Nephron (organoid): ENCODE measurements at regions not wholly inside any gene's neighbourhood (a gene's known extent, or its start where the extent isn't known, plus 50 kb on each side); places are given as distances from the start of the nearest gene placed in this dataset.
A peak's percentile ranks its signal among the peaks of the same experiment; 100 is the strongest.

Experiments
- H3K27ac Mint-ChIP-seq, 3 experiments: 2 replicates each; pipeline ENCODE4 v1.8.0; 2020; ENCODE audit warnings: mixed read lengths in 3 of 3, mild to moderate bottlenecking in 2 of 3, moderate library complexity in 1 of 3
- H3K27me3 Mint-ChIP-seq: 2 replicates; pipeline ENCODE4 v1.8.0; 2021; ENCODE audit warnings: low read depth, mild to moderate bottlenecking, moderate library complexity, mixed read lengths
- H3K36me3 Mint-ChIP-seq: 2 replicates; pipeline ENCODE4 v1.8.0; 2020; ENCODE audit warnings: low read depth, mixed read lengths
- H3K4me1 Mint-ChIP-seq: 2 replicates; pipeline ENCODE4 v1.8.0; 2020; ENCODE audit warnings: mixed read lengths
- H3K4me3 Mint-ChIP-seq, 3 experiments: 2 replicates each; pipeline ENCODE4 v1.8.0; 2020; ENCODE audit warnings: mild to moderate bottlenecking in 3 of 3, mixed read lengths in 3 of 3, moderate library complexity in 2 of 3
- H3K9me3 Mint-ChIP-seq: 2 replicates; pipeline ENCODE4 v1.8.0; 2020; ENCODE audit warnings: mixed read lengths
- CTCF ChIP-seq, 3 experiments: fragments of 200-600 bp; sonication (generic); IDR thresholded peaks; one replicate each; pipeline ENCODE4 v1.5.0; 2021; ENCODE audit warnings: antibody characterized with exemption in 3 of 3; ENCODE audit not compliant: unreplicated experiment in 3 of 3

DNA sequence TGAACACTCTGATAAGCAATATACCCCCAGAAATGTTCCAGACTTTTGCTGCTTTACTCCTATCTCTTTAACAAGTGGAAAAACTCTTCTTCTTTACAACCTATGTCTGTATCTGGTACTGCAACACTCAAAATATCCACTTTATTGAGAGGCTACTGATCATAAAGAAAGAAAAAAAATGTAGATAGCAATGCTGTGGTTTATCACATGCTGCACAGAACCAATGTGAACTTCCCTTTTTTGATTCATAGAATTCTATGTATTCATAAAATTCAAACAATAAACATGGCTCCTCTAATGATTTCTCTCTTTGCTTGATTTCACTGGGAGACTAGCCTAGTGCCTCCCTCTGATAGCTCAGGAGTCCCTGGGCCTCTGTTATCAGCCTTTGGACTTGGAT, 223.5 kb downstream of the ZNF674 start:
- Mint-ChIP-seq H3K27ac (peak overlapping the region; percentile 89 to 92 (median 91)), H3K4me3 (no peak overlapping the region), H3K9me3 (peaks cover 2% of the 10 kb centered on the region), H3K4me1 (peaks cover 39% of the 10 kb centered on the region), H3K27me3 (no peaks in the 10 kb centered on the region), H3K36me3 (no peaks in the 10 kb centered on the region)
- no peak for TF ChIP-seq CTCF (IDR thresholded peaks at IDR 0.05; ENCODE audit: unreplicated experiment in 3 of 3)

GRCh38 chrX:46319750-46320149, 225.5 kb downstream of the ZNF674 start:
- Mint-ChIP-seq H3K9me3 (peaks cover 2% of the 10 kb centered on the region), H3K4me3 (no peak overlapping the region), H3K4me1 (peaks cover 29% of the 10 kb centered on the region), H3K27ac (peak overlapping the region; percentile 89 to 92 (median 91)), H3K36me3 (no peaks in the 10 kb centered on the region), H3K27me3 (no peaks in the 10 kb centered on the region)
- no peak for TF ChIP-seq CTCF (IDR thresholded peaks at IDR 0.05; ENCODE audit: unreplicated experiment in 3 of 3)

DNA sequence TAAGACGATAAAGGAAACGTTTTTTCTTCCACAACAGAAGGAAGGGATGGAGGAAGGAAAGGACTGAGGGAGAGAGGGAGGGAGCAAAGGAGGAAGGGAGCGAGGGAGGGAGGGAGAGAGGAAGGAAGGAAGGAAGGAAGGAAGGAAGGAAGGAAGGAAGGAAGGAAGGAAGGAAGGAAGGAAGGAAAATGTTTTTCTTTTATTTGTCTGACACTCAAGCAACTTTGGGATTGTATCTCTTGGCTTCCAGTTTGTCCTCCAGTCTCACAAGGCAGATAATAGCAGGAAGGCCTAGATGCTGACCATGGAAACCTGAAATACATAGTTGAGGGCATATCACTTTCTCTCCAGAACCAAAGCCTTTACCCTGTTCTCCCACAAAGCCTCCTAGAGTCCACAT, 226.7 kb downstream of the ZNF674 start:
- H3K27ac Mint-ChIP-seq: peak overlapping the region; percentile 82 to 92 (median 89)
- peaks cover 2% of the 10 kb centered on the region for H3K9me3 Mint-ChIP-seq
- H3K27me3 Mint-ChIP-seq: no peaks in the 10 kb centered on the region
- no peak overlapping the region for H3K4me3 Mint-ChIP-seq
- no peak for TF ChIP-seq CTCF (IDR thresholded peaks at IDR 0.05; ENCODE audit: unreplicated experiment in 3 of 3)
- peaks cover 26% of the 10 kb centered on the region for H3K4me1 Mint-ChIP-seq
- H3K36me3 Mint-ChIP-seq: no peaks in the 10 kb centered on the region

DNA sequence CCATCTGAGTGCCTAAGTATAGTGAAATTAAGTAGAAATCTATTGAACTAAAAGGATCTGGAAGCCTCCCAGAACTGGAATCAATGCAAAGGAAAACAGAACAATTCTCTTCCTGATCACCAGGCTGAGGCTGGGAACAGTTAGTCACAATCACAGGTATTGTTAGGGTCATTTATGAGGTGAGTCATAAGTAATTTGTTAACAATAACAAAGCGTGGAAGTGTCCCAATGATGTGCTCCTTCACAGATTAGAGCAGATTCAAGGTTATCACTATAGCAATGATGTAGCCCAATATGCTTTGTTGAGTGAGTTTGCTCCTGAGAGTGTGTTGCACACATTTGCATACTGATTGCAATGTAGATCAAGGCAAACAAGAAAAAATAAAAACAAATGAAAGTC, 228.1 kb downstream of the ZNF674 start:
- Mint-ChIP-seq H3K4me3 (no peak overlapping the region), H3K36me3 (no peaks in the 10 kb centered on the region), H3K27me3 (no peaks in the 10 kb centered on the region), H3K9me3 (no peaks in the 10 kb centered on the region), H3K27ac (peak overlapping the region; percentile 82 to 92 (median 89)), H3K4me1 (peaks cover 29% of the 10 kb centered on the region)
- no peak for TF ChIP-seq CTCF (IDR thresholded peaks at IDR 0.05; ENCODE audit: unreplicated experiment in 3 of 3)

GRCh38 chrX:46311581-46312120, 233.6 kb downstream of the ZNF674 start:
- peaks cover 17% of the 10 kb centered on the region for H3K4me1 Mint-ChIP-seq
- no peak for TF ChIP-seq CTCF (IDR thresholded peaks at IDR 0.05; ENCODE audit: unreplicated experiment in 3 of 3)
- no peak overlapping the region for H3K4me3 Mint-ChIP-seq
- no peaks in the 10 kb centered on the region for H3K36me3 Mint-ChIP-seq
- peaks cover 2% of the 10 kb centered on the region for H3K9me3 Mint-ChIP-seq
- peaks cover 4% of the 10 kb centered on the region for H3K27me3 Mint-ChIP-seq
- peak overlapping the region; percentile 71 to 88 (median 83) for H3K27ac Mint-ChIP-seq

- peaks cover 8% of the 10 kb centered on the region for H3K9me3 Mint-ChIP-seq
These were observed 234.3 kb downstream of the ZNF674 start for GRCh38 chrX:46310815-46311497.

More at GRCh38 chrX:46310815-46311497, 234.3 kb downstream of the ZNF674 start:
- H3K36me3 Mint-ChIP-seq: peaks cover under 1% of the 10 kb centered on the region
- H3K27me3 Mint-ChIP-seq: peaks cover 4% of the 10 kb centered on the region
- H3K27ac Mint-ChIP-seq: peak overlapping the region; percentile 71 to 88 (median 83)
- no peak for TF ChIP-seq CTCF (IDR thresholded peaks at IDR 0.05; ENCODE audit: unreplicated experiment in 3 of 3)
- peaks cover 17% of the 10 kb centered on the region for H3K4me1 Mint-ChIP-seq
- no peak overlapping the region for H3K4me3 Mint-ChIP-seq
